ENCODE measurements at regions not wholly inside any gene's neighbourhood (a gene's known extent, or its start where the extent isn't known, plus 50 kb on each side); places are given as distances from the start of the nearest gene placed in this dataset.

DNA sequence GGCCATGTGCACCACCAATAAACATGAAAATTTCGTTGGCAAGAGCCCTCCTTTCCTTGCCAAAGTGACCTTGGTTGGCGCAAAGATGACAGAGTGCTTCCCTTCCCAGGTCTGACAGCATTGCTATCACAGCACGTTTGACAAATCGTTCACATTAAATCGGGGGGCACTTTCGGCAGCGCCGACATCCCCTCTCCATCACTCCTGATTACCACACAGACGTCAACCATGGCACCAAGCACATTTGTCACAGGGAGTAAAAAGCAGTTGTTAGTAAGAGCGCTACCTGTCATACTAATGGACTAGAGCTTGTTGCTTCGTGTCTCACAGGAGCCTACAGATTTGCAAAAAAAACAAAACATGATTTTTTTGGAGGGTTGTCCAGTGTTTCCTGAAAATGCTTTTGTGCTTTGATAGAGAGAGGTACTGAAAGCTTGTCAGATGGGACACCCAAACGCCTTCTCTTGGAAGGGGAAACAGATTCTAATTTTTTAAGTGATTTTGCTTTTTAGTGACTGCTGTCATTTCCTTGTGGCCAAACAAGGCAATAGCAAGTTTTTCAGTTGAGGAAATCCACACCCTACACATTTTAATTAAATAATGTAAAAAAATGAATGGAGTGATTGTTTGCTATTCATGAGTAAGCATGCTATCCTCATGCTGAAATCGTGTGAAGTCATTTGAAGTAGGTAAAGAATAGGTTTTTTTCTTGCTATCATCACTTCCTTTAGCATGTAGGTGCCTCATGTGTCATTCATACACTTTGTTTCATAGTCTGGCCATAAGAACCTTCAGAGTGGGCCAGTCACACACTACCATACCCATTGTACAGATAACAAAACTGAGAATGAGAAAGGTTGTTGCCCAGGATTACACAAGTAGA is 682.8 kb upstream of the WWC1 start:
- Histone ChIP-seq H4K20me1 (peaks cover 99% of the 10 kb centered on the region), H3K9me3 (no peaks in the 10 kb centered on the region; the same call in 1 of the 2 replicates), H3K4me1 (peaks cover 9% of the 10 kb centered on the region; the same call in 1 of the 2 replicates), H3K27me3 (no peaks in the 10 kb centered on the region), H3K36me3 (peaks cover 58% of the 10 kb centered on the region; the same call in 1 of the 2 replicates), H3K27ac (no peak overlapping the region), H3K4me2 (no peak overlapping the region), H3K4me3 (no peak overlapping the region), H3K9ac (no peak overlapping the region)
- TF ChIP-seq Cebpa-rat (IDR thresholded peaks at IDR 0.05): no peak

GRCh38 chr5:167614294-167615021 is 677.0 kb upstream of the WWC1 start:
- Histone ChIP-seq H3K4me2 (peak overlapping the region; percentile 14; the same call in 1 of the 2 replicates), H3K4me3 (no peak overlapping the region), H4K20me1 (peaks cover 100% of the 10 kb centered on the region), H3K36me3 (peaks cover 39% of the 10 kb centered on the region; the same call in 1 of the 2 replicates), H3K27me3 (no peaks in the 10 kb centered on the region), H3K9ac (no peak overlapping the region), H3K9me3 (no peaks in the 10 kb centered on the region), H3K27ac (no peak overlapping the region), H3K4me1 (peaks cover 37% of the 10 kb centered on the region)
- no peak for TF ChIP-seq Cebpa-rat (IDR thresholded peaks at IDR 0.05)

- Histone ChIP-seq H3K27me3 (no peaks in the 10 kb centered on the region), H3K27ac (no peak overlapping the region), H3K4me1 (peaks cover 37% of the 10 kb centered on the region), H3K4me2 (peak overlapping the region; percentile 7; the same call in 1 of the 2 replicates), H4K20me1 (peaks cover 100% of the 10 kb centered on the region), H3K9ac (no peak overlapping the region), H3K4me3 (no peak overlapping the region), H3K9me3 (no peaks in the 10 kb centered on the region), H3K36me3 (peaks cover 34% of the 10 kb centered on the region; the same call in 1 of the 2 replicates)
- TF ChIP-seq Cebpa-rat (IDR thresholded peaks at IDR 0.05): no peak
These were observed 675.2 kb upstream of the WWC1 start for GRCh38 chr5:167616043-167616890.

GRCh38 chr5:167623354-167623753 is 668.1 kb upstream of the WWC1 start:
- TF ChIP-seq Cebpa-rat (IDR thresholded peaks at IDR 0.05): no peak
- no peak overlapping the region for H3K9ac ChIP-seq
- peaks cover 69% of the 10 kb centered on the region for H3K36me3 ChIP-seq
- H3K4me2 ChIP-seq: no peak overlapping the region
- H3K27ac ChIP-seq: no peak overlapping the region
- H4K20me1 ChIP-seq: peaks cover 98% of the 10 kb centered on the region; the same call in 1 of the 2 replicates
- no peaks in the 10 kb centered on the region for H3K4me1 ChIP-seq
- no peak overlapping the region for H3K4me3 ChIP-seq
- peaks cover 6% of the 10 kb centered on the region; the same call in 1 of the 2 replicates for H3K9me3 ChIP-seq
- H3K27me3 ChIP-seq: no peaks in the 10 kb centered on the region

DNA sequence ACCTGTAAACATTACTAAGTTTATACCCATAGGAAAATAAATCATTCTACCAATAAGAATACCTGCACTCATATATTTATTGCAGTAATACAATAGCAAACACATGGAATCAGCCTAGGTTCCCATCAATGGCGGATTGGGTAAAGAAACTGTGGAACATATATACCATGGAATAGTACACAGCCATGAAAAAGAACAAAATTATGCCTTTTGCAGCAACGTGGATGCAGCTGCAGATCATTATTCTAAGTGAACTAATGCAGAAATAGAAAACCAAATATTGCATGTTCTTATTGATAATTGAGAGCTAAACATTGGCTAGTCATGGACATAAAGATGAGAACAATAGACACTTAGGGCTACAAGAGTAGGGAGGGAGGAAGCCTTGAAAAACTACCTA is 667.4 kb upstream of the WWC1 start:
- peaks cover 70% of the 10 kb centered on the region for H3K36me3 ChIP-seq
- no peaks in the 10 kb centered on the region for H3K4me1 ChIP-seq
- no peak overlapping the region for H3K4me2 ChIP-seq
- no peak overlapping the region for H3K9ac ChIP-seq
- no peak overlapping the region for H3K4me3 ChIP-seq
- H3K9me3 ChIP-seq: peaks cover 6% of the 10 kb centered on the region; the same call in 1 of the 2 replicates
- TF ChIP-seq Cebpa-rat (IDR thresholded peaks at IDR 0.05): no peak
- no peak overlapping the region for H3K27ac ChIP-seq
- H4K20me1 ChIP-seq: peaks cover 98% of the 10 kb centered on the region; the same call in 1 of the 2 replicates
- H3K27me3 ChIP-seq: no peaks in the 10 kb centered on the region

GRCh38 chr5:167626341-167627123 is 664.9 kb upstream of the WWC1 start:
- Histone ChIP-seq H3K36me3 (peaks cover 65% of the 10 kb centered on the region), H3K9me3 (peaks cover 6% of the 10 kb centered on the region; the same call in 1 of the 2 replicates), H3K4me2 (no peak overlapping the region), H3K27me3 (no peaks in the 10 kb centered on the region), H3K4me1 (peaks cover 14% of the 10 kb centered on the region; the same call in 1 of the 2 replicates), H3K4me3 (no peak overlapping the region), H3K27ac (no peak overlapping the region), H4K20me1 (peaks cover 98% of the 10 kb centered on the region; the same call in 1 of the 2 replicates), H3K9ac (no peak overlapping the region)
- no peak for TF ChIP-seq Cebpa-rat (IDR thresholded peaks at IDR 0.05)

- H3K36me3 ChIP-seq: peaks cover 38% of the 10 kb centered on the region
- H3K4me3 ChIP-seq: no peak overlapping the region
- H3K4me1 ChIP-seq: peaks cover 31% of the 10 kb centered on the region; the same call in 1 of the 2 replicates
- H3K27me3 ChIP-seq: no peaks in the 10 kb centered on the region
- no peak overlapping the region for H3K4me2 ChIP-seq
- no peak for TF ChIP-seq Cebpa-rat (IDR thresholded peaks at IDR 0.05)
- H3K9ac ChIP-seq: no peak overlapping the region
- H3K9me3 ChIP-seq: no peaks in the 10 kb centered on the region
- peaks cover 99% of the 10 kb centered on the region; the same call in 1 of the 2 replicates for H4K20me1 ChIP-seq
- no peak overlapping the region for H3K27ac ChIP-seq
These were observed 661.8 kb upstream of the WWC1 start for GRCh38 chr5:167629634-167630033.

- Histone ChIP-seq H3K27me3 (no peaks in the 10 kb centered on the region), H4K20me1 (peaks cover 94% of the 10 kb centered on the region; the same call in 1 of the 2 replicates), H3K9me3 (no peaks in the 10 kb centered on the region), H3K4me1 (peaks cover 31% of the 10 kb centered on the region; the same call in 1 of the 2 replicates), H3K4me2 (no peak overlapping the region), H3K9ac (no peak overlapping the region), H3K27ac (no peak overlapping the region), H3K4me3 (no peak overlapping the region), H3K36me3 (peaks cover 26% of the 10 kb centered on the region; the same call in 1 of the 2 replicates)
- TF ChIP-seq Cebpa-rat (IDR thresholded peaks at IDR 0.05): no peak
These were observed 660.3 kb upstream of the WWC1 start for GRCh38 chr5:167631191-167631590.
